Activated T-helper 2 cell treated with anti-CD3 and anti-CD28 coated beads, Interferon-gamma antibody, Interleukin-2, Interleukin-4, amounts not matched to agents 10 μg/mL and 5 μg/mL and 100 μg/mL, durations not matched to agents 14 hours and 24 hours and 36 hours (primary cell): ENCODE measurements at regions not wholly inside any gene's neighbourhood (a gene's known extent, or its start where the extent isn't known, plus 50 kb on each side); places are given as distances from the start of the nearest gene placed in this dataset.
"Not testable (repeated sequence)": the region's sequence is repeated elsewhere in the genome, so short reads cannot be mapped to it uniquely, and the experiment has no call there.

Experiments used
- DNase-seq: peaks from one replicate; pipeline ENCODE4 v3.0.0; 2021; ENCODE audit warnings: low spot score
- H3K27ac Mint-ChIP-seq: one replicate; pipeline ENCODE4 v1.8.0; 2021; ENCODE audit warnings: mixed read lengths
- H3K27me3 Mint-ChIP-seq: one replicate; pipeline ENCODE4 v1.8.0; 2021; ENCODE audit warnings: low read depth, mixed read lengths
- H3K36me3 Mint-ChIP-seq: one replicate; pipeline ENCODE4 v1.8.0; 2021; ENCODE audit warnings: low read depth, mixed read lengths
- H3K4me1 Mint-ChIP-seq: one replicate; pipeline ENCODE4 v1.8.0; 2021; ENCODE audit warnings: low read depth, mixed read lengths
- H3K4me3 Mint-ChIP-seq: one replicate; pipeline ENCODE4 v1.8.0; 2021; ENCODE audit warnings: low read depth, mild to moderate bottlenecking, moderate library complexity, mixed read lengths
- H3K9me3 Mint-ChIP-seq: one replicate; pipeline ENCODE4 v1.8.0; 2021; ENCODE audit warnings: mixed read lengths
- intact Hi-C: fragments of 100-400 bp; cut with micrococcal nuclease; formaldehyde crosslinking; loops from one replicate; pipeline ENCODE4 v1.15.1; 2023

DNA sequence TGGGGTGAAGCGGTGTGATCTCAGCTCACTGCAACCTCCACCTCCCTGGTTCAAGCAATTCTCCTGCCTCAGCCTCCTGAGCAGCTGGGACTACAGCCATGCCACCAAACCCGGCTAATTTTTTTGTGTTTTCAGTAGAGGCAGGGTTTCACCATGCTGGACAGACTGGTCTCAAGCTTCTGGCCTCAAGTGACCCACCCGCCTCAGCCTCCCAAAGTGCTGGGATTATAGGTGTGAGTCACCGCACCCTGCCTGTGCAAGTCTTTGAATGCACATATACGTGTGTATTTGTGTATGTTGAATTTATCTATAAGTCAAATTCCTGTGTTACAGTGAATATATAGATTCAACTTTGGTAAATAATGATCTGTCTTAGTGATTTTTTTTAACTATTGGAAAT lies 898.2 kb upstream of the ATXN7L3B start:
- H3K4me1 Mint-ChIP-seq, H3K27me3 Mint-ChIP-seq, DNase-seq, H3K27ac Mint-ChIP-seq, H3K36me3 Mint-ChIP-seq, H3K4me3 Mint-ChIP-seq, intact Hi-C loops: not testable (repeated sequence)
- H3K9me3 Mint-ChIP-seq = peaks cover 18% of the 10 kb centered on the region

DNA sequence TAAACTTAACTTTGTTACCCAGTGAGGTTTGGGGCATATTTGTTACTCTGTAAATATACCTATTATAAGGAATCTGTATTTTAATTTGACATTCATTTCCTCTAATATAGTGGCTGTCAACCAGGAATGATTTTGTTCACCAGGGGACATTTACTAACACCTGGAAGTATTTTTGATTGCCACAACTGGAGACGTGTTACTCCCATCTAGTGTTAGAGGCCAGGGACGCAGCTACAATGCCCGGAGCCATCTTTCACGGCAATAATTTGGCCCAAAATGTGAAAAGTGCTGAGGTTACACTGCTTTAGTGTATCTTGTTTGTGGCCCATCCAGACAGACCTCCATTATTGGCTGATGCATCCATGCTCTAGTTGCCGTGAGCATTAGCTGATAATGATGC lies 881.3 kb upstream of the ATXN7L3B start:
- intact Hi-C loops = no loop called here
- H3K27ac Mint-ChIP-seq = no peak overlapping the region
- no peaks in the 10 kb centered on the region for H3K36me3 Mint-ChIP-seq
- peaks cover 11% of the 10 kb centered on the region for H3K9me3 Mint-ChIP-seq
- no peaks in the 10 kb centered on the region for H3K27me3 Mint-ChIP-seq
- no peaks in the 10 kb centered on the region for H3K4me1 Mint-ChIP-seq
- no peak overlapping the region for H3K4me3 Mint-ChIP-seq
- DNase-seq = no peak

DNA sequence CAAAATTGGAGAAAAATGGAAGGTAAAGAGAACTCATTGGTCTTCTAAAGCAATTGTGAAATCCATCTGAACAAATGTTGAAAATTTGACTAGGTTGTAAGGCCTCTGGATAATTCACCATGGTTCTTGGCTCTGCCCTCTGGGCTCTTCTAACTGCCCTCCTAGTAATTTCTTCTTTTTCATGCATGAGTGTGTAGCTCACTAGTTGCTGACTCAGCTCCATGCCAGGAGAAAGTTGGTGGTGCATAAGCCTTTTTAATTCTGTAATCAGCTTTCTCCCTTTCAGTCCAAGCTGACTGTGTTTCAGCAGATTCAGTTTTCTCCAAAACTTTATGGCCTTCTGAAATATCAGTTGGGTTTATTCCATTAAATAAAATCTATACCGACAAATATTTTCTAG lies 877.8 kb upstream of the ATXN7L3B start:
- H3K36me3 Mint-ChIP-seq = no peaks in the 10 kb centered on the region
- no peak overlapping the region for H3K27ac Mint-ChIP-seq
- DNase-seq = no peak
- intact Hi-C loops = no loop called here
- no peak overlapping the region for H3K4me3 Mint-ChIP-seq
- H3K27me3 Mint-ChIP-seq = no peaks in the 10 kb centered on the region
- no peaks in the 10 kb centered on the region for H3K9me3 Mint-ChIP-seq
- H3K4me1 Mint-ChIP-seq = no peaks in the 10 kb centered on the region

DNA sequence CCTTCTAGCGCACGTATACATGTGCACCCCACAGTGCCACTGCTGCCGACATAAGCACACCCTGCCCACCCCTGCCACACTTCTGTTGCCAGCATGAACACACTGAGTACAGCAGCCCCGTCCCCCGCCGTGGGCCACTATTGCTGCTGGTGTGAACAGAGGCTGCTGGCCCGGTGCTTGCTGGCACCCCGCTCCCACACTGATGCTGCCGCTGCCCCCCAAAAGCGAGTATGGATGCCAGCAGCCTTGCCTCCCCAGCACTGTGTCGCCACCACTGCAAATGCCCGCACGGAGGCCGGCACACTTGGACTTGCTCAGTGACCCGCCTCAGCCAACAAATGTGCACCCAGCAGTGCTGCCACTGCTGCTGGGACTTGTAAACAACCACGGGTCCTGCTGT lies 872.4 kb upstream of the ATXN7L3B start:
- no peak overlapping the region for H3K27ac Mint-ChIP-seq
- no peaks in the 10 kb centered on the region for H3K4me1 Mint-ChIP-seq
- H3K36me3 Mint-ChIP-seq = no peaks in the 10 kb centered on the region
- intact Hi-C loops = no loop called here
- peaks cover 17% of the 10 kb centered on the region for H3K9me3 Mint-ChIP-seq
- no peak overlapping the region for H3K4me3 Mint-ChIP-seq
- DNase-seq = no peak
- no peaks in the 10 kb centered on the region for H3K27me3 Mint-ChIP-seq

DNA sequence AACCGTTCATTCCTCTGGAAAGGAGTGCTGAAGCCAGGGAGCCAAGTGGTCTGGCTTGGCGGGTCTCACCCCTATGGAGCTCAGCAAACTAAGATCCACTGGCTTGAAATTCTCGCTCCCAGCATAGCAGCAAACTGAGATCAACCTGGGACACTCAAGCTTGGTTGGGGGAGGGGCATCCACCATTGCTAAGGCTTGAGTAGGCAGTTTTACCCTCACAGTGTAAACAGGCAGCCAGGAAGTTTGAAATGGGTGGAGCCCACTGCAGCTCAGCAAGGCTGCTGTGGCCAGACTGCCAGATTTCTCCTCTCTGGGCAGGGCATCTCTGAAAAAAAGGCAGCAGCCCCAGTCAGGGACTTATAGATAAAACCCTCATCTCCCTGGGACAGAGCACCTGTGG lies 866.1 kb upstream of the ATXN7L3B start:
- H3K27ac Mint-ChIP-seq, intact Hi-C loops, H3K4me1 Mint-ChIP-seq, H3K4me3 Mint-ChIP-seq, H3K36me3 Mint-ChIP-seq, DNase-seq, H3K27me3 Mint-ChIP-seq: not testable (repeated sequence)
- peaks cover 33% of the 10 kb centered on the region for H3K9me3 Mint-ChIP-seq

DNA sequence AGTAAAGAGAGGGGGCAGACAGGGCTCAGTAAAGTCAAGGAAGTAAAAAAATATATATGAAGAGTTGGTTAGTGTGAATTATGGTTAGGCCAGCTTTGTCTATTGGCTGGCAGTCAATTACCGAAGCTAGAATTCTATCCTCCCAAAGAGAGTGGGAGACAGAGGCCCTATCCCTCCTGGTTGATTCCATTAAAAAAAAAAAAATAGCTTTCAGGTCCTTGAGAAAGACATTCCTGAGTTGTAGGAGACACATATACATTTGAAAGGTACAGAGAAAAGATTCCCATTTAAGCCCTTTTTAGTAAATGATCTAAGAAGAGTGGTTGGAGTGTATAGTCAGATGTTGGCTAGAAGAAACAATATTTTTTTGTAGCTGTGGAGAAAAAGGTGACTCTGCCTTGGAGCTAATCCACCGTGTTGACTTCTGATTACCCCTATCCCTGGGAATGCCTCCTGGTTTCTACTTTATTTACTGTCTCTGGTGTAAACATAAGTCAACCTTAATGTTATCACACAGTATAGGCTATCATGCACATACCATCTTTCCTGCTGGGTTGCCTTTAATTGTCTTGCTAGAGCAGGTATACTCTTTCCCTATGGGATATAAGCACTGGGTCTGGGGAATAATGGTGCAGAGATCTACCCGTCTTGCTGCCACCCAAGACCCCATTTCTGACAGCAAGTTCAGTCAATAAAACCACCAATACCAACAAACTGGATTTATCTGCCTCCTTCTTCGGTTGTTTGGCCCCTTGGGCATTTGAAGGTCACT lies 859.9 kb upstream of the ATXN7L3B start:
- no peak overlapping the region for H3K27ac Mint-ChIP-seq
- no peak overlapping the region for H3K4me3 Mint-ChIP-seq
- intact Hi-C loops = no loop called here
- DNase-seq = no peak
- H3K4me1 Mint-ChIP-seq = no peaks in the 10 kb centered on the region
- H3K9me3 Mint-ChIP-seq = peaks cover 9% of the 10 kb centered on the region
- H3K27me3 Mint-ChIP-seq = no peaks in the 10 kb centered on the region
- no peaks in the 10 kb centered on the region for H3K36me3 Mint-ChIP-seq

DNA sequence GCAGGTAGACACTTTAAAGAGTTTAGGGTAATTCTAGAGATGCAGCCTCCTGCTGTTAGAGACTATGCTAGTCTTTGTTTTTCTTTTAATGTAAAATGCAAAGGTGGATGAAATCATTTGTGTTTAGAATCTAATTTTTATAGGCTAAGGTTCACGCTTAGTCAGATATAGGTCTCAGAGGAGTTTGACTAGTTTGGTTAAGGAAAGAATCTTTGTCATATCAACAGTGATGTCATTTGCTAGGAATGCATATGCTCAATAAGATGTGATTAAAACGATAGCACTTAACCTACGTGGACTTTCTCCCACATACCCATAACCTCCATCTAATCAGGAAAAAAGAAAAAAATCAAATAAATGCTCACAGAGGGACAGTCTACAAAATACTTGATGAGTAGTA lies 859.3 kb upstream of the ATXN7L3B start:
- no peak overlapping the region for H3K4me3 Mint-ChIP-seq
- peaks cover 9% of the 10 kb centered on the region for H3K9me3 Mint-ChIP-seq
- H3K27me3 Mint-ChIP-seq = no peaks in the 10 kb centered on the region
- H3K36me3 Mint-ChIP-seq = no peaks in the 10 kb centered on the region
- H3K27ac Mint-ChIP-seq = no peak overlapping the region
- intact Hi-C loops = no loop called here
- no peak for DNase-seq
- H3K4me1 Mint-ChIP-seq = no peaks in the 10 kb centered on the region

DNA sequence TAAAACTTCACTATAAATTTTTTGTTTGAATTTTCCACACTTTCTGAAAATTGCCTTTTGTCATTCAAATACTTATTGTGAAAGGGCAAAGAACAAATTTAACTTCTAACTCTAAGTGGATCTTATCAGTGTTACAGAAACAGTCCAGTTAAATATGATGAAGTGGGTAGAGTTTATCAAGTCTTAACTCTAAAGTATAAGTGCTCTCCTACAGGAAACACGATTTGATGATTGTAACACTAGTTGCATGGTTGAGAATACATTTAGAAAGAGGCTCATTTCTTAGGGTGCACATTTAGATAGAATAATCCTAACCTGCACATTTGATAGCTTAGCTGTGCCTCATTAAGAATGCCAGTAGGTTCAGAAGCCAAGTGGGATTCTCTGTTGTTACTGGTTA lies 838.3 kb upstream of the ATXN7L3B start:
- no peaks in the 10 kb centered on the region for H3K27me3 Mint-ChIP-seq
- no peak overlapping the region for H3K4me3 Mint-ChIP-seq
- intact Hi-C loops = no loop called here
- H3K4me1 Mint-ChIP-seq = no peaks in the 10 kb centered on the region
- H3K9me3 Mint-ChIP-seq = peaks cover 20% of the 10 kb centered on the region
- DNase-seq = no peak
- no peak overlapping the region for H3K27ac Mint-ChIP-seq
- no peaks in the 10 kb centered on the region for H3K36me3 Mint-ChIP-seq

DNA sequence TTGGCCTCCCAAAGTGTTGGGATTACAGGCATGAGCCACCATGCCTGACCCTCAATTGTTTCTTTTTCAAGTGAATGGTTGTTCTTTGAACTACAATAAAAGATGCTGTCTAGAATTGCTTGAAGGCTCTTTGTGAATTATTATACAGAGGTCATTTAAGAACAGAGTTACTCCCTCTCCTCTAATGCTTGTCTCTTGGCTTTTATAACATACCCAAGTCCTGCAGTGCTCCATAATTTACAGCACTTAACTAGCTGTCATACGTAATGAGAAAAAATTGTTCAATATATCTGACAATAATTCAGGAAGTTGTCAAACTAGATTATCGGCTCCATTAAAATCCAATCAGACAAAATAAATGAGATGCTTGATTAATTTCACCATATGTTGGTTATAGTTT lies 823.0 kb upstream of the ATXN7L3B start:
- no peak for DNase-seq
- Mint-ChIP-seq H3K27ac (no peak overlapping the region), H3K27me3 (no peaks in the 10 kb centered on the region), H3K9me3 (no peaks in the 10 kb centered on the region), H3K4me1 (no peaks in the 10 kb centered on the region), H3K4me3 (no peak overlapping the region), H3K36me3 (no peaks in the 10 kb centered on the region)
- intact Hi-C loops = no loop called here

DNA sequence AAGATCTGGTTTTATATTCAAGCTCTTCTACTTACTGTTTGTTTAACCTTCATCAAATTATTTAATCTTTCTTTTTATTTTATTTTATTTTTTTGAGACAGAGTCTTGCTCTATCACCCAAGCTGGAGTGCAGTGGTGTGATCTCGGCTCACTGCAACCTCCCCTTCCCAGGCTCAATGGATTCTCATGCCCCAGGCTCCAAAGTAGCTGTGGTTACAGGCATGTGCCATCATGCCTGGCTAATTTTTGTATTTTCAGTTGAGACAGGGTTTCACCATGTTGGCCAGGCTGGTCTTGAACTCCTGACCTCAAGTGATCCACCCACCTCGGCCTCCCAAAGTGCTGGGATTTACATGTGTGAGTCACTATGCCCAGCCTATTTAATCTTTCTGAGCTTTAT lies 821.5 kb upstream of the ATXN7L3B start:
- H3K4me1 Mint-ChIP-seq, H3K9me3 Mint-ChIP-seq, DNase-seq, H3K27ac Mint-ChIP-seq, H3K36me3 Mint-ChIP-seq, intact Hi-C loops, H3K4me3 Mint-ChIP-seq, H3K27me3 Mint-ChIP-seq: not testable (repeated sequence)

DNA sequence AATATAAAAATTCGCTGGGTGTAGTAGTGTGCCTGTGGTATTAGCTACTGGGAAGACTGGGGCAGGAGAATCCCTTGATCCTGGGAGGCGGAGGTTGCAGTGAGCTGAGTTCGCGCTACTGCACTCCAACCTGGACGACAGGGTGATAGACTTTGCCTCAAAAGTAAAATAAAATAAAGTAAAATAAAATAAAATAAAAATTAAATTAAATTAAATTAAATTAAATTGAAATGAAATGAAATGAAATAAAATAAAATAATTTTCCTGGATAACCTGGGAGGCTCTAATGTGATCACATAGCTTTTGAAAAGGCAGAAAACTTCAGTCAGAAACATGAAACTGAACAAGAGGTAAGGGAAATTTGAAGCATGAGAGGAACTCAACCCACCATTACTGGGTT lies 818.4 kb upstream of the ATXN7L3B start:
- H3K4me3 Mint-ChIP-seq = no peak overlapping the region
- H3K4me1 Mint-ChIP-seq = no peaks in the 10 kb centered on the region
- intact Hi-C loops = no loop called here
- H3K9me3 Mint-ChIP-seq = no peaks in the 10 kb centered on the region
- DNase-seq = no peak
- H3K36me3 Mint-ChIP-seq = no peaks in the 10 kb centered on the region
- H3K27ac Mint-ChIP-seq = no peak overlapping the region
- no peaks in the 10 kb centered on the region for H3K27me3 Mint-ChIP-seq

DNA sequence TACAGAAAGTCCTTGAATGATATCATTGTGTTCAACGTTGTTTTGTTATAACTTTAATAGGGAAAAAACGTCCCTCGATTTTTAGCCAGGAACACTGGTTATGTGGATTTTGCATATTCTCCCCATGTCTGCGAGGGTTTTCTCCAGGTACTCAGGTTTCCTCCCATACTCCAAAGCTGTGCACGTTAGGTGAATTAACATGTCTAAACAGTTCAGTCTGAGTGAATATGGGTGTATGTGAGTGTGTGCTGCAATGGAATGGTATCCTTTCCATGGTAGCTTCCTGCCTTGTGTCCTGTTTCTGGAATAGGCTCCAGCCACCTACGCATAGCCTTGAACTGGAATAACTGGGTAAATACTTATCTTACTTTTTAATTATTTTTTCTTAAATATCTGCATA lies 810.8 kb upstream of the ATXN7L3B start:
- Mint-ChIP-seq H3K9me3 (no peaks in the 10 kb centered on the region), H3K4me3 (no peak overlapping the region), H3K36me3 (no peaks in the 10 kb centered on the region), H3K27ac (no peak overlapping the region), H3K27me3 (no peaks in the 10 kb centered on the region), H3K4me1 (no peaks in the 10 kb centered on the region)
- intact Hi-C loops = no loop called here
- no peak for DNase-seq

DNA sequence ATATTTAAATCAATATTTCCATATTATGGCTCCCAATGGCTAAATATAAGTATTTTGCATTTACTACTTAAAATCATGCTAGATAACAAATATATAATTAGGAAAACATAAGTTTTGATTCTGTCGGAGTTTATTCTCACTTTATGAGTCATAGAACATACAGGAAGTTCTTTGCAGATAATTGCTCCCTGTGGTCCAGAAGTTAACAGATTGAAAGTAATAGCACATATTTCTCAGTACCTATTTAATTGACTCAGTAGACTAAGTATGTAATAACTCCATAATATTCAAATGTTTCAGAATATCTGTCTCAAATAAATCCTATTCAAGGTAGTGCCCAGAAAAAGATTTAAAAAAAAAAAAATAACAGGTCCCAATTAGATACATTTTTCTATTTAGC lies 806.0 kb upstream of the ATXN7L3B start:
- DNase-seq = no peak
- Mint-ChIP-seq H3K36me3 (no peaks in the 10 kb centered on the region), H3K27ac (no peak overlapping the region), H3K4me3 (no peak overlapping the region), H3K27me3 (no peaks in the 10 kb centered on the region), H3K9me3 (no peaks in the 10 kb centered on the region), H3K4me1 (no peaks in the 10 kb centered on the region)
- intact Hi-C loops = no loop called here

DNA sequence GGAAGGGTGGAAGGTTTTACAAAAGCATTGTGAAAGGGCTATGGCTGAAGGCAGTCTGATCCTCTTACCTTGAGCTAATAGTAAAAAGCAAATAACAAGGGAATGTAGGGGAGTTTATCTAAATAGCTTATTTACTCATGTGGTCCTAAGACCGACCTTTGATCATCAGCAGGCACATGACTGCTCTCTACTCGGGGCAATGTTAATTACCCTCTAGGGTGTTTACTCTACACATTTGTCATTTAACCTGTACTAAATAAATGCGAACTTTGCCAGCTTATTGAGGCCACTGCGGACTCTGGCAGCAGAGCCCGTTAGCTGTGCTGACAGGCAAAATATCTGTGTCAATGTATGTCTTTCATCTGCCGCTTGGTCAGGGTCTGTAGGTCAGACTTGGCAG lies 768.3 kb upstream of the ATXN7L3B start:
- Mint-ChIP-seq H3K4me3 (no peak overlapping the region), H3K27me3 (no peaks in the 10 kb centered on the region)

More for the DNA sequence above, 768.3 kb upstream of the ATXN7L3B start:
- H3K4me1 Mint-ChIP-seq = no peaks in the 10 kb centered on the region
- intact Hi-C loops = no loop called here
- no peaks in the 10 kb centered on the region for H3K36me3 Mint-ChIP-seq
- H3K27ac Mint-ChIP-seq = no peak overlapping the region
- no peak for DNase-seq
- H3K9me3 Mint-ChIP-seq = peaks cover 21% of the 10 kb centered on the region
